HepG2 (cell line): ENCODE measurements at regions not wholly inside any gene's neighbourhood (a gene's known extent, or its start where the extent isn't known, plus 50 kb on each side); places are given as distances from the start of the nearest gene placed in this dataset.

Experiments
- ATAC-seq: fragments of 200-7000 bp; cut with Tn5 transposase; 3 replicates; pipeline ENCODE4 v1.9.1; 2020; ENCODE audit warnings: mild to moderate bottlenecking, moderate library complexity
- BruUV-seq: library from RNA; stranded (reverse); fragments of 400-500 nt; replicated peaks from 2 replicates; lab custom pipeline; 2021; lab: Mats Ljungman, UMichigan
- CTCF ChIA-PET: fragments of 300-600 bp; formaldehyde crosslinking; extraction: SDS; loops from one replicate; lab custom pipeline; 2021; ENCODE audit warnings: low total read pairs, inconsistent platforms, low intra/inter-chr PET ratio; lab: Yijun Ruan, JAX
- POLR2A ChIA-PET: fragments of 350-600 bp; sonication (Branson Sonifier 250); formaldehyde crosslinking; loops from one replicate; lab custom pipeline; 2020; ENCODE audit warnings: antibody characterized with exemption, inconsistent platforms; lab: Yijun Ruan, JAX
- DNase-seq: peaks from one replicate; pipeline ENCODE4 v3.0.0-alpha.2; 2015; ENCODE audit warnings: low spot score
- FAIRE-seq: peaks from 3 replicates; lab custom pipeline; 2011; peaks lifted over from hg19 to GRCh38; lab: Jason Lieb, UNC
- H2AFZ ChIP-seq: one replicate; pipeline ENCODE4 v1.6.1; 2011; ENCODE audit warnings: low read length, inconsistent platforms
- H3K27ac ChIP-seq: fragments of 300-600 bp; 3 replicates; pipeline ENCODE4 v1.8.0; 2011; ENCODE audit warnings: mixed run types, mild to moderate bottlenecking, mixed read lengths, low read length, inconsistent platforms; ENCODE audit not compliant: insufficient read depth; ENCODE audit errors: extremely low read length
- H3K27me3 ChIP-seq, 2 experiments: fragments of 200-600 bp in 1 of 2; 2 replicates in 1 of 2; 3 replicates in 1 of 2; pipeline versions ENCODE4 v1.6.0 to v1.8.0; 2011; ENCODE audit warnings: low read length in 2 of 2, mild to moderate bottlenecking in 2 of 2, moderate library complexity in 2 of 2, inconsistent platforms in 1 of 2; ENCODE audit not compliant: insufficient read depth in 2 of 2, control insufficient read depth in 1 of 2
- H3K36me3 ChIP-seq, 2 experiments: fragments of 200-600 bp in 1 of 2; replicated peaks in 1 of 2; 2 replicates in 1 of 2; 3 replicates in 1 of 2; pipeline versions ENCODE4 v1.5.1 to v1.8.0; 2011; ENCODE audit warnings: low read length in 2 of 2, inconsistent platforms in 1 of 2; ENCODE audit not compliant: insufficient read depth in 2 of 2, control insufficient read depth in 1 of 2
- H3K4me1 ChIP-seq: 2 replicates; pipeline ENCODE4 v1.5.1; 2012; ENCODE audit warnings: low read length, inconsistent platforms; ENCODE audit not compliant: insufficient read depth
- H3K4me2 ChIP-seq: 2 replicates; pipeline ENCODE4 v1.6.0; 2011; ENCODE audit warnings: low read depth, low read length, inconsistent platforms
- H3K4me3 ChIP-seq, 3 experiments: fragments of 200-600 bp in 1 of 3; sonication (generic), shearing (Covaris generic) in 1 of 3; replicated peaks in 1 of 3; 2 replicates each; pipeline ENCODE4 v1.5.1; 2011 to 2016; ENCODE audit warnings: low read length in 3 of 3, inconsistent platforms in 2 of 3, low read depth in 2 of 3, mild to moderate bottlenecking in 2 of 3, control low read depth in 1 of 3, mixed read lengths in 1 of 3; ENCODE audit not compliant: insufficient read depth in 1 of 3
- H3K79me2 ChIP-seq: one replicate; pipeline ENCODE4 v1.6.1; 2011; ENCODE audit warnings: low read length, inconsistent platforms; ENCODE audit not compliant: insufficient read depth
- H3K9ac ChIP-seq: 2 replicates; pipeline ENCODE4 v1.6.0; 2011; ENCODE audit warnings: mild to moderate bottlenecking, low read depth, low read length, inconsistent platforms; ENCODE audit not compliant: insufficient read depth
- H3K9me3 ChIP-seq: 2 replicates; pipeline ENCODE4 v1.5.1; 2012; ENCODE audit warnings: mild to moderate bottlenecking, low read length
- H4K20me1 ChIP-seq: 2 replicates; pipeline ENCODE4 v1.6.0; 2011; ENCODE audit warnings: inconsistent platforms, mild to moderate bottlenecking, low read length, moderate library complexity; ENCODE audit not compliant: insufficient read depth
- ETV5 ChIP-seq: IDR thresholded peaks from 2 replicates; pipeline ENCODE4 v1.6.1; 2018; ENCODE audit warnings: missing biosample characterization, missing genetic modification reagents, inconsistent platforms, borderline replicate concordance
- FOXA3 ChIP-seq: IDR thresholded peaks from 2 replicates; pipeline ENCODE4 v1.6.1; 2016; ENCODE audit warnings: missing genetic modification reagents, missing compliant biosample characterization
- FOXC1 ChIP-seq: sonication (generic); formaldehyde crosslinking; IDR thresholded peaks from 2 replicates; pipeline ENCODE4 v1.8.0; 2022; ENCODE audit warnings: mild to moderate bottlenecking, missing genetic modification reagents, borderline replicate concordance
- NCOA1 ChIP-seq: sonication (generic); formaldehyde crosslinking; IDR thresholded peaks from 2 replicates; pipeline ENCODE4 v1.9.0; 2021; ENCODE audit warnings: missing genetic modification reagents
- WIZ ChIP-seq: sonication (generic); formaldehyde crosslinking; IDR thresholded peaks from 2 replicates; pipeline ENCODE4 v1.5.1; 2020; ENCODE audit warnings: mild to moderate bottlenecking, missing genetic modification reagents
- WGBS: methylation state at CpG from one replicate; pipeline ENCODE4 v1.1.6; 2017; ENCODE audit warnings: low lambda C conversion rate; 5-methylcytosine and 5-hydroxymethylcytosine counted together
- in situ Hi-C: cut with HindIII; loops from 2 replicates; pipeline ENCODE4 v1.10.0; 2017; ENCODE audit warnings: low pct_unique_long_range_greater_than_20kb; ENCODE audit not compliant: extremely low pct_ligation_motif_present
- intact Hi-C: fragments of 100-400 bp; cut with micrococcal nuclease; formaldehyde crosslinking; loops from one replicate; pipeline ENCODE4 v1.10.0; 2022; ENCODE audit not compliant: unreplicated experiment
- TF ChIP-seq, protein P1 (sequence below): sonication (generic); formaldehyde crosslinking; IDR thresholded peaks from 2 replicates; pipeline ENCODE4 v1.5.0; 2020; ENCODE audit warnings: missing genetic modification reagents
- TF ChIP-seq, protein P2 (sequence below): sonication (generic); formaldehyde crosslinking; IDR thresholded peaks from 2 replicates; pipeline ENCODE4 v1.4.0; 2020; ENCODE audit warnings: missing genetic modification reagents, mild to moderate bottlenecking, borderline replicate concordance
- TF ChIP-seq, protein P3 (sequence below): sonication (generic); formaldehyde crosslinking; IDR thresholded peaks from 2 replicates; pipeline ENCODE4 v1.4.0; 2020; ENCODE audit warnings: missing genetic modification reagents, borderline replicate concordance

DNA sequence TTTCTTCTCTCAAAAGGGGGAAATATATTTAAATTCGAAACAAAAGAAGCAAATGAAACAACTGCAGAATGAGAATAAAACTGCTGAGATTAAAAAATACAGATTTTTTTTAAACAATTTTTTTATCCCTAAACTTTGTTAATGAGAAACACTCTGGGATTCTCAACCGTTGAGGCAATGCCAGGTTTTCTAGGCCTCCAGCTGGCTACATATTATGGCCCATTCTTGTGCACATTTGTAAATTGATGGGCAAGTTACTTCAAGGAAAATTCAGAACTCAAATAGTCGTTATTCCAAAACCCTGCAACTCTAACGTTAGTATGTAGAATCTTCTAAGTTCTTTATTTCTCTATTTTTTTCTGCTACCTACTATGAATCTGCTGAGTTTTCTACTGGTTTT is 239.3 kb upstream of the WSCD1 start (continued):
- TF ChIP-seq, protein P1, sequence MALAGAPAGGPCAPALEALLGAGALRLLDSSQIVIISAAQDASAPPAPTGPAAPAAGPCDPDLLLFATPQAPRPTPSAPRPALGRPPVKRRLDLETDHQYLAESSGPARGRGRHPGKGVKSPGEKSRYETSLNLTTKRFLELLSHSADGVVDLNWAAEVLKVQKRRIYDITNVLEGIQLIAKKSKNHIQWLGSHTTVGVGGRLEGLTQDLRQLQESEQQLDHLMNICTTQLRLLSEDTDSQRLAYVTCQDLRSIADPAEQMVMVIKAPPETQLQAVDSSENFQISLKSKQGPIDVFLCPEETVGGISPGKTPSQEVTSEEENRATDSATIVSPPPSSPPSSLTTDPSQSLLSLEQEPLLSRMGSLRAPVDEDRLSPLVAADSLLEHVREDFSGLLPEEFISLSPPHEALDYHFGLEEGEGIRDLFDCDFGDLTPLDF (CRISPR knock-in tag) = no peak

DNA sequence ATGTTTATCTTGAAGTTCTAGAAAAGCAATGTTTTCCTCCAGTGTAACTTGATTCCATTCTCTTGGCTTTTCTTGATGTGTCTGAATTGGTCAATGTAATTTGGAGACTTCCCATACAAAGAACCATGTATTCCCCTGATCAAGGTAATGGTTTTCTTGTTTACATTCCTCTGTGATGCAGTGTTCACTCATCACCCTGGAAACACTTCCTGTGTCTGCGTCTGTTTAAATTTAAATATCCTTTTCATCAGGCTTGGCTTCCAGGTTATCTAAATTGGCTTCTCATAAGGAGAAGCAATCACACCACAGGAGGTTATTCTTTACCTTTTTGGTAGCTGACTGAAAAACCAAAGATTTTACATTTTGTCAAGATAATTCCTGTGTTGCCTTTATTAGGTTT is 237.3 kb upstream of the WSCD1 start:
- Histone ChIP-seq H3K4me1 (peaks cover 24% of the 10 kb centered on the region), H3K4me2 (no peak overlapping the region), H3K4me3 (no peak overlapping the region), H3K27ac (no peak overlapping the region), H2AFZ (no peak overlapping the region), H3K79me2 (no peaks in the 10 kb centered on the region), H4K20me1 (no peaks in the 10 kb centered on the region), H3K36me3 (no peaks in the 10 kb centered on the region), H3K27me3 (no peaks in the 10 kb centered on the region), H3K9ac (no peak overlapping the region), H3K9me3 (no peaks in the 10 kb centered on the region)
- ChIA-PET POLR2A (no interaction called here), CTCF (no interaction called here)
- FAIRE-seq (no peak), DNase-seq (peak; percentile 37), ATAC-seq (no peak)
- no TSS peak for BruUV-seq
- 9% methylated on average over 1 of the region's 1 CpG for WGBS
- TF ChIP-seq NCOA1 = no peak
- TF ChIP-seq ETV5 = peak; percentile 39; the same call in 1 of the 2 replicates
- TF ChIP-seq WIZ (CRISPR knock-in tag) = no peak
- TF ChIP-seq, protein P2, sequence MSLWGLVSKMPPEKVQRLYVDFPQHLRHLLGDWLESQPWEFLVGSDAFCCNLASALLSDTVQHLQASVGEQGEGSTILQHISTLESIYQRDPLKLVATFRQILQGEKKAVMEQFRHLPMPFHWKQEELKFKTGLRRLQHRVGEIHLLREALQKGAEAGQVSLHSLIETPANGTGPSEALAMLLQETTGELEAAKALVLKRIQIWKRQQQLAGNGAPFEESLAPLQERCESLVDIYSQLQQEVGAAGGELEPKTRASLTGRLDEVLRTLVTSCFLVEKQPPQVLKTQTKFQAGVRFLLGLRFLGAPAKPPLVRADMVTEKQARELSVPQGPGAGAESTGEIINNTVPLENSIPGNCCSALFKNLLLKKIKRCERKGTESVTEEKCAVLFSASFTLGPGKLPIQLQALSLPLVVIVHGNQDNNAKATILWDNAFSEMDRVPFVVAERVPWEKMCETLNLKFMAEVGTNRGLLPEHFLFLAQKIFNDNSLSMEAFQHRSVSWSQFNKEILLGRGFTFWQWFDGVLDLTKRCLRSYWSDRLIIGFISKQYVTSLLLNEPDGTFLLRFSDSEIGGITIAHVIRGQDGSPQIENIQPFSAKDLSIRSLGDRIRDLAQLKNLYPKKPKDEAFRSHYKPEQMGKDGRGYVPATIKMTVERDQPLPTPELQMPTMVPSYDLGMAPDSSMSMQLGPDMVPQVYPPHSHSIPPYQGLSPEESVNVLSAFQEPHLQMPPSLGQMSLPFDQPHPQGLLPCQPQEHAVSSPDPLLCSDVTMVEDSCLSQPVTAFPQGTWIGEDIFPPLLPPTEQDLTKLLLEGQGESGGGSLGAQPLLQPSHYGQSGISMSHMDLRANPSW = no peak
- TF ChIP-seq, protein P3, sequence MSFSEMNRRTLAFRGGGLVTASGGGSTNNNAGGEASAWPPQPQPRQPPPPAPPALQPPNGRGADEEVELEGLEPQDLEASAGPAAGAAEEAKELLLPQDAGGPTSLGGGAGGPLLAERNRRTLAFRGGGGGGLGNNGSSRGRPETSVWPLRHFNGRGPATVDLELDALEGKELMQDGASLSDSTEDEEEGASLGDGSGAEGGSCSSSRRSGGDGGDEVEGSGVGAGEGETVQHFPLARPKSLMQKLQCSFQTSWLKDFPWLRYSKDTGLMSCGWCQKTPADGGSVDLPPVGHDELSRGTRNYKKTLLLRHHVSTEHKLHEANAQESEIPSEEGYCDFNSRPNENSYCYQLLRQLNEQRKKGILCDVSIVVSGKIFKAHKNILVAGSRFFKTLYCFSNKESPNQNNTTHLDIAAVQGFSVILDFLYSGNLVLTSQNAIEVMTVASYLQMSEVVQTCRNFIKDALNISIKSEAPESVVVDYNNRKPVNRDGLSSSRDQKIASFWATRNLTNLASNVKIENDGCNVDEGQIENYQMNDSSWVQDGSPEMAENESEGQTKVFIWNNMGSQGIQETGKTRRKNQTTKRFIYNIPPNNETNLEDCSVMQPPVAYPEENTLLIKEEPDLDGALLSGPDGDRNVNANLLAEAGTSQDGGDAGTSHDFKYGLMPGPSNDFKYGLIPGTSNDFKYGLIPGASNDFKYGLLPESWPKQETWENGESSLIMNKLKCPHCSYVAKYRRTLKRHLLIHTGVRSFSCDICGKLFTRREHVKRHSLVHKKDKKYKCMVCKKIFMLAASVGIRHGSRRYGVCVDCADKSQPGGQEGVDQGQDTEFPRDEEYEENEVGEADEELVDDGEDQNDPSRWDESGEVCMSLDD (CRISPR knock-in tag) = no peak
- TF ChIP-seq FOXC1 (CRISPR knock-in tag) = no peak
- TF ChIP-seq FOXA3 (CRISPR knock-in tag) = peak; percentile 41; the same call in 1 of the 2 replicates
- intact Hi-C loops (no loop called here), in situ Hi-C loops (no loop called here)
